Kidney (tissue), 13 donors: ENCODE measurements at regions not wholly inside any gene's neighbourhood (a gene's known extent, or its start where the extent isn't known, plus 50 kb on each side); places are given as distances from the start of the nearest gene placed in this dataset.

Experiments
- DNase-seq, 5 donors: peaks; one replicate each; pipeline ENCODE4 v3.0.0-alpha.2; 2013 to 2020
- FAIRE-seq: peaks from 2 replicates; lab custom pipeline; 2012; peaks lifted over from hg19 to GRCh38; lab: Jason Lieb, UNC
- H3K27ac ChIP-seq, 2 donors: one replicate each; pipeline ENCODE4 v1.7.0; 2013; ENCODE audit warnings: low read depth in 2 of 2, low read length in 2 of 2, inconsistent platforms in 1 of 2
- H3K27me3 ChIP-seq: one replicate; pipeline ENCODE4 v1.7.1; 2013; ENCODE audit warnings: low read length, inconsistent platforms; ENCODE audit not compliant: control insufficient read depth, insufficient read depth
- H3K36me3 ChIP-seq, 3 donors: one replicate each; pipeline versions ENCODE4 v1.7.0 to v1.7.1; 2013; ENCODE audit warnings: low read length in 3 of 3, control low read depth in 1 of 3, inconsistent platforms in 1 of 3; ENCODE audit not compliant: insufficient read depth in 3 of 3, control insufficient read depth in 2 of 3
- H3K4me1 ChIP-seq, 3 donors: one replicate each; pipeline versions ENCODE4 v1.7.0 to v1.7.1; 2013; ENCODE audit warnings: low read length in 3 of 3, inconsistent platforms in 1 of 3, low read depth in 1 of 3; ENCODE audit not compliant: control insufficient read depth in 2 of 3, insufficient read depth in 2 of 3
- H3K4me3 ChIP-seq, 3 donors: one replicate each; pipeline versions ENCODE4 v1.7.0 to v1.8.1; 2013; ENCODE audit warnings: low read length in 3 of 3, control low read depth in 1 of 3, inconsistent platforms in 1 of 3
- H3K9ac ChIP-seq, 3 donors: one replicate each; pipeline versions ENCODE4 v1.7.0 to v1.7.1; 2013; ENCODE audit warnings: low read length in 3 of 3, control low read depth in 1 of 3, inconsistent platforms in 1 of 3
- H3K9me3 ChIP-seq, 3 donors: one replicate each; pipeline versions ENCODE4 v1.7.0 to v1.7.1; 2013; ENCODE audit warnings: low read length in 3 of 3, control low read depth in 1 of 3, inconsistent platforms in 1 of 3; ENCODE audit not compliant: control insufficient read depth in 2 of 3, insufficient read depth in 1 of 3
- CTCF ChIP-seq: IDR thresholded peaks from 3 replicates; pipeline ENCODE4 v1.5.1; 2012; ENCODE audit warnings: mild to moderate bottlenecking, moderate library complexity, borderline replicate concordance; ENCODE audit not compliant: insufficient read depth; ENCODE audit errors: extremely low read depth
- intact Hi-C: fragments of 100-400 bp; cut with DNase I; formaldehyde crosslinking; loops from one replicate; pipeline ENCODE4 v1.11.1; 2022
- donor health status: control.
- donor health status: control.
- donor health status: control.
- donor health status: control.
- donor health status: control.
- donor health status: DM: yes; HTN: yes; CAD: no.
- donor health status: Normal renal cell carcinoma (clear cell type).

- Histone ChIP-seq H3K36me3 (no peaks in the 10 kb centered on the region), H3K27ac (no peak overlapping the region), H3K9ac (no peak overlapping the region), H3K4me3 (no peak overlapping the region), H3K9me3 (no peaks in the 10 kb centered on the region), H3K27me3 (no peaks in the 10 kb centered on the region), H3K4me1 (no peaks in the 10 kb centered on the region)
- no peak for TF ChIP-seq CTCF
- intact Hi-C loops: no loop called here
- FAIRE-seq (no peak), DNase-seq (peak in 1 of 5 donors; percentile 25)
Measured at GRCh38 chr11:32487270-32487669, 51.9 kb upstream of the WT1 start.

GRCh38 chr11:32485733-32486132 lies 50.4 kb upstream of the WT1 start:
- intact Hi-C loops: no loop called here
- H3K9ac ChIP-seq: no peak overlapping the region
- H3K27ac ChIP-seq: no peak overlapping the region
- no peaks in the 10 kb centered on the region for H3K36me3 ChIP-seq
- TF ChIP-seq CTCF: no peak
- no peaks in the 10 kb centered on the region for H3K4me1 ChIP-seq
- no peaks in the 10 kb centered on the region for H3K27me3 ChIP-seq
- DNase-seq (peak in 1 of 5 donors; percentile 5), FAIRE-seq (no peak)
- H3K4me3 ChIP-seq: no peak overlapping the region
- H3K9me3 ChIP-seq: no peaks in the 10 kb centered on the region
